IMR-90 (cell line): ENCODE measurements at regions not wholly inside any gene's neighbourhood (a gene's known extent, or its start where the extent isn't known, plus 50 kb on each side); places are given as distances from the start of the nearest gene placed in this dataset.

Source experiments
- ATAC-seq: fragments of 200-7000 bp; cut with Tn5 transposase; 2 replicates; pipeline ENCODE4 v1.9.1; 2020; ENCODE audit warnings: low read depth, mild to moderate bottlenecking, moderate library complexity
- BruUV-seq: library from RNA; stranded (reverse); fragments of 400-500 nt; replicated peaks from 2 replicates; lab custom pipeline; 2021; lab: Mats Ljungman, UMichigan
- CTCF ChIA-PET: fragments of 300-600 bp; formaldehyde crosslinking; extraction: SDS; loops from one replicate; lab custom pipeline; 2021; ENCODE audit warnings: antibody characterized with exemption; lab: Yijun Ruan, JAX
- POLR2A ChIA-PET: fragments of 300-600 bp; sonication (Branson Sonifier 250); formaldehyde crosslinking; loops from one replicate; lab custom pipeline; 2022; ENCODE audit warnings: antibody characterized with exemption; ENCODE audit not compliant: unreplicated experiment; lab: Charles Lee
- DNase-seq: peaks from one replicate; pipeline ENCODE4 v3.0.0; 2013
- H2AFZ ChIP-seq: replicated peaks from 2 replicates; pipeline ENCODE3; 2013; ENCODE audit warnings: low read length, mild to moderate bottlenecking; ENCODE audit not compliant: poor library complexity
- H2AK5ac ChIP-seq: 2 replicates; pipeline ENCODE4 v1.6.1; 2013; ENCODE audit warnings: low read depth, low read length, inconsistent platforms
- H2AK9ac ChIP-seq: replicated peaks from 2 replicates; pipeline ENCODE3; 2013; ENCODE audit warnings: mild to moderate bottlenecking, low read depth, low read length, moderate library complexity; ENCODE audit not compliant: poor library complexity
- H2BK120ac ChIP-seq: 2 replicates; pipeline ENCODE4 v1.6.1; 2013; ENCODE audit warnings: low read depth, low read length, inconsistent platforms
- H2BK15ac ChIP-seq: 3 replicates; pipeline ENCODE4 v1.6.1; 2013; ENCODE audit warnings: low read depth, low read length, inconsistent platforms
- H2BK20ac ChIP-seq: 2 replicates; pipeline ENCODE4 v1.6.1; 2013; ENCODE audit warnings: low read depth, mild to moderate bottlenecking, inconsistent platforms, low read length, moderate library complexity
- H2BK5ac ChIP-seq: 2 replicates; pipeline ENCODE4 v1.6.1; 2013; ENCODE audit warnings: mild to moderate bottlenecking, low read depth, low read length, inconsistent platforms; ENCODE audit not compliant: poor library complexity, severe bottlenecking
- H3K14ac ChIP-seq: replicated peaks from 2 replicates; pipeline ENCODE4 v1.6.1; 2013; ENCODE audit warnings: low read depth, low read length, inconsistent platforms
- H3K18ac ChIP-seq: 2 replicates; pipeline ENCODE4 v1.6.1; 2013; ENCODE audit warnings: low read depth, low read length, control low read depth
- H3K23ac ChIP-seq: 2 replicates; pipeline ENCODE4 v1.6.1; 2013; ENCODE audit warnings: low read depth, low read length, inconsistent platforms
- H3K27ac ChIP-seq: 2 replicates; pipeline ENCODE4 v1.5.1; 2013; ENCODE audit warnings: mild to moderate bottlenecking, control low read depth, low read length; ENCODE audit not compliant: insufficient read depth
- H3K27me3 ChIP-seq: 2 replicates; pipeline ENCODE4 v1.6.1; 2013; ENCODE audit warnings: low read length; ENCODE audit not compliant: control insufficient read depth, insufficient read depth
- H3K36me3 ChIP-seq: 2 replicates; pipeline ENCODE4 v1.6.1; 2013; ENCODE audit warnings: low read length, mixed read lengths; ENCODE audit not compliant: control insufficient read depth, insufficient read depth
- H3K4ac ChIP-seq: 2 replicates; pipeline ENCODE4 v1.6.1; 2013; ENCODE audit warnings: low read depth, low read length, inconsistent platforms
- H3K4me1 ChIP-seq: 2 replicates; pipeline ENCODE4 v1.6.1; 2013; ENCODE audit warnings: low read length, mixed read lengths; ENCODE audit not compliant: control insufficient read depth, insufficient read depth
- H3K4me2 ChIP-seq: 2 replicates; pipeline ENCODE4 v1.6.1; 2013; ENCODE audit warnings: low read depth, mild to moderate bottlenecking, control low read depth, low read length, moderate library complexity
- H3K4me3 ChIP-seq: 2 replicates; pipeline ENCODE4 v1.5.1; 2013; ENCODE audit warnings: low read depth, mild to moderate bottlenecking, control low read depth, low read length, moderate library complexity; ENCODE audit not compliant: insufficient read depth
- H3K56ac ChIP-seq: 2 replicates; pipeline ENCODE4 v1.6.1; 2013; ENCODE audit warnings: low read length, inconsistent platforms; ENCODE audit not compliant: insufficient read depth; ENCODE audit errors: extremely low read depth
- H3K79me1 ChIP-seq, 2 experiments: 2 replicates each; pipeline ENCODE4 v1.6.1; 2013; ENCODE audit warnings: low read length in 2 of 2, inconsistent platforms in 1 of 2, low read depth in 1 of 2
- H3K9ac ChIP-seq: 2 replicates; pipeline ENCODE4 v1.6.1; 2013; ENCODE audit warnings: low read depth, low read length, control low read depth
- H3K9me1 ChIP-seq: 2 replicates; pipeline ENCODE4 v1.6.1; 2013; ENCODE audit warnings: low read length, inconsistent platforms; ENCODE audit not compliant: insufficient read depth
- H3K9me3 ChIP-seq: 2 replicates; pipeline ENCODE4 v1.6.1; 2013; ENCODE audit warnings: low read length; ENCODE audit not compliant: control insufficient read depth, insufficient read depth
- H4K20me1 ChIP-seq: 2 replicates; pipeline ENCODE4 v1.6.1; 2013; ENCODE audit warnings: low read length, inconsistent platforms; ENCODE audit not compliant: insufficient read depth
- H4K5ac ChIP-seq: 2 replicates; pipeline ENCODE4 v1.6.1; 2013; ENCODE audit warnings: mild to moderate bottlenecking, low read depth, low read length, control low read depth
- H4K8ac ChIP-seq, 2 experiments: 2 replicates each; pipeline ENCODE4 v1.6.1; 2013; ENCODE audit warnings: low read depth in 2 of 2, low read length in 2 of 2, control low read depth in 1 of 2, inconsistent platforms in 1 of 2
- H4K91ac ChIP-seq: 2 replicates; pipeline ENCODE4 v1.6.1; 2013; ENCODE audit warnings: low read depth, low read length, inconsistent platforms; ENCODE audit not compliant: insufficient read depth
- CEBPB ChIP-seq: IDR thresholded peaks from 2 replicates; pipeline ENCODE4 v1.6.1; 2012; ENCODE audit warnings: low read depth, low read length, improper control_type of control experiment
- MXI1 ChIP-seq: IDR thresholded peaks from 2 replicates; pipeline ENCODE4 v1.6.1; 2012; ENCODE audit warnings: low read depth, mild to moderate bottlenecking, low read length, moderate library complexity, borderline replicate concordance
- dilution Hi-C: fragments of 300-500 bp; cut with HindIII; formaldehyde crosslinking; loops from one replicate; pipeline ENCODE4 v1.14.3; 2018; ENCODE audit warnings: low sequenced_read_pairs; ENCODE audit not compliant: unreplicated experiment
- in situ Hi-C: fragments of 300-500 bp; cut with MboI; formaldehyde crosslinking; loops from 3 replicates; pipeline ENCODE4 v1.14.3; 2019; ENCODE audit warnings: low sequenced_read_pairs, inconsistent platforms, mixed read lengths
- intact Hi-C: fragments of 100-400 bp; cut with micrococcal nuclease; formaldehyde crosslinking; loops from 2 replicates; pipeline ENCODE4 v1.10.0; 2022
- TF ChIP-seq, protein P1 (sequence below): fragments of 150-350 bp; IDR thresholded peaks from 2 replicates; pipeline ENCODE4 v1.6.1; 2016; ENCODE audit warnings: low read depth, mild to moderate bottlenecking, low read length, moderate library complexity, borderline replicate concordance

DNA sequence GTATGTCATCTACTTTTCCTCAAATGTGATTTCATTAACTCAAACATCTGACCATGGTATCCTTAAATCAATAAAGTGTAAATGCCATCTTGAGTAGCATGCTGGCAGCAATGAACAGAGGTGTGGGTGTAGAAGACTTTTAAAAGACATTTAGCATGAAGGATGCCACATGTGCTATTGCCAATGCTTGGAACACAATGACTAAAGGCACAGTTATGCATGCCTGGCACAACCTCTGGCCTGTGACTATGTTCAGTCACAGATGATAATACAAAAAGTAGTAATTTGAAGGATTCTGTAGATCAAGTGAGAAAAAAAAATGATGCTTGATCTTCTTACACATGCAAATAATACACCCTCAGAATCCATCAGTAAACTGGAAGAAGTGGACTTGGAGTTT is 938.9 kb upstream of the ADGRL4 start:
- Histone ChIP-seq H2BK5ac (no peak overlapping the region), H3K9me1 (no peaks in the 10 kb centered on the region), H3K27ac (no peak overlapping the region), H3K4ac (no peak overlapping the region), H2BK20ac (no peak overlapping the region), H4K5ac (no peak overlapping the region), H3K18ac (no peak overlapping the region), H2AK5ac (no peak overlapping the region), H4K20me1 (no peaks in the 10 kb centered on the region), H3K4me3 (no peak overlapping the region), H2BK120ac (no peak overlapping the region), H3K79me1 (no peaks in the 10 kb centered on the region), H3K9me3 (no peaks in the 10 kb centered on the region), H4K8ac (no peak overlapping the region), H4K91ac (no peak overlapping the region), H3K9ac (no peak overlapping the region), H3K14ac (no peak overlapping the region), H2BK15ac (no peak overlapping the region), H3K27me3 (no peaks in the 10 kb centered on the region), H3K36me3 (no peaks in the 10 kb centered on the region), H3K4me2 (no peak overlapping the region), H3K23ac (no peak overlapping the region), H3K56ac (no peak overlapping the region), H3K4me1 (no peaks in the 10 kb centered on the region), H2AFZ (no peak overlapping the region), H2AK9ac (no peak overlapping the region)
- dilution Hi-C loops = no loop called here
- CTCF ChIA-PET = no interaction called here
- no peak for ATAC-seq
- DNase-seq = no peak
- POLR2A ChIA-PET = no interaction called here
- intact Hi-C loops = no loop called here
- in situ Hi-C loops = no loop called here
- BruUV-seq = no TSS peak
- TF ChIP-seq MXI1 (no peak), CEBPB (no peak)
- TF ChIP-seq, protein P1, sequence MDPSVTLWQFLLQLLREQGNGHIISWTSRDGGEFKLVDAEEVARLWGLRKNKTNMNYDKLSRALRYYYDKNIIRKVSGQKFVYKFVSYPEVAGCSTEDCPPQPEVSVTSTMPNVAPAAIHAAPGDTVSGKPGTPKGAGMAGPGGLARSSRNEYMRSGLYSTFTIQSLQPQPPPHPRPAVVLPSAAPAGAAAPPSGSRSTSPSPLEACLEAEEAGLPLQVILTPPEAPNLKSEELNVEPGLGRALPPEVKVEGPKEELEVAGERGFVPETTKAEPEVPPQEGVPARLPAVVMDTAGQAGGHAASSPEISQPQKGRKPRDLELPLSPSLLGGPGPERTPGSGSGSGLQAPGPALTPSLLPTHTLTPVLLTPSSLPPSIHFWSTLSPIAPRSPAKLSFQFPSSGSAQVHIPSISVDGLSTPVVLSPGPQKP = no peak
